ENCODE measurements at regions not wholly inside any gene's neighbourhood (a gene's known extent, or its start where the extent isn't known, plus 50 kb on each side); places are given as distances from the start of the nearest gene placed in this dataset.

GRCh38 chr3:76300746-76301145 is 515.4 kb upstream of the ZNF717 start:
- WGBS, 4 donors, result 66 to 78% (median 75%) methylated on average over 2 of the region's 2 CpGs
- no peak overlapping the region for H3K4me3 ChIP-seq
- no peaks in the 10 kb centered on the region for H3K36me3 ChIP-seq (replicated peaks in 1 of 2)
- no peaks in the 10 kb centered on the region for H3K4me1 ChIP-seq (replicated peaks in 1 of 2)
- DNase-seq, result no peak
- H3K27me3 ChIP-seq, result no peaks in the 10 kb centered on the region
- no peaks in the 10 kb centered on the region for H3K9me3 ChIP-seq (replicated peaks in 1 of 3)
- intact Hi-C loops (cut with DNase I), result no loop called here
- H3K27ac ChIP-seq, result no peak overlapping the region
- TF ChIP-seq POLR2A (IDR thresholded peaks at IDR 0.05), result no peak
- no peak for TF ChIP-seq CTCF (IDR thresholded peaks at IDR 0.05)

- no peak for DNase-seq
- intact Hi-C loops (cut with DNase I), result no loop called here
- 76 to 88% (median 81%) methylated on average over 3 of the region's 3 CpGs for WGBS, 4 donors
- Histone ChIP-seq H3K27ac (no peak overlapping the region), H3K27me3 (no peaks in the 10 kb centered on the region), H3K4me3 (no peak overlapping the region), H3K9me3 (replicated peaks in 1 of 3) (no peaks in the 10 kb centered on the region), H3K36me3 (replicated peaks in 1 of 2) (no peaks in the 10 kb centered on the region), H3K4me1 (replicated peaks in 1 of 2) (no peaks in the 10 kb centered on the region)
- no peak for TF ChIP-seq CTCF (IDR thresholded peaks at IDR 0.05)
- TF ChIP-seq POLR2A (IDR thresholded peaks at IDR 0.05), result no peak
Observed at GRCh38 chr3:76307556-76307955, 522.2 kb upstream of the ZNF717 start.

- H3K4me3 ChIP-seq, result no peak overlapping the region
- intact Hi-C loops (cut with DNase I), result no loop called here
- no peak for DNase-seq
Observed at GRCh38 chr3:76308541-76308940, 523.2 kb upstream of the ZNF717 start.

GRCh38 chr3:76310089-76310488 is 524.7 kb upstream of the ZNF717 start:
- no peaks in the 10 kb centered on the region for H3K4me1 ChIP-seq (replicated peaks in 1 of 2)
- no peaks in the 10 kb centered on the region for H3K9me3 ChIP-seq (replicated peaks in 1 of 3)
- DNase-seq, result no peak
- no peaks in the 10 kb centered on the region for H3K36me3 ChIP-seq (replicated peaks in 1 of 2)
- H3K4me3 ChIP-seq, result no peak overlapping the region
- no peak overlapping the region for H3K27ac ChIP-seq
- TF ChIP-seq POLR2A (IDR thresholded peaks at IDR 0.05), result no peak
- TF ChIP-seq CTCF (IDR thresholded peaks at IDR 0.05), result no peak
- H3K27me3 ChIP-seq, result no peaks in the 10 kb centered on the region
- 66 to 77% (median 71%) methylated on average over 8 of the region's 8 CpGs for WGBS, 4 donors
- intact Hi-C loops (cut with DNase I), result no loop called here

More at GRCh38 chr3:76308541-76308940, 523.2 kb upstream of the ZNF717 start:
- Histone ChIP-seq H3K27me3 (no peaks in the 10 kb centered on the region), H3K9me3 (replicated peaks in 1 of 3) (no peaks in the 10 kb centered on the region), H3K27ac (no peak overlapping the region), H3K36me3 (replicated peaks in 1 of 2) (no peaks in the 10 kb centered on the region), H3K4me1 (replicated peaks in 1 of 2) (no peaks in the 10 kb centered on the region)
- no peak for TF ChIP-seq CTCF (IDR thresholded peaks at IDR 0.05)
- no peak for TF ChIP-seq POLR2A (IDR thresholded peaks at IDR 0.05)
